Activated CD4-positive, CD25-positive, alpha-beta regulatory T cell treated with anti-CD3 and anti-CD28 coated beads, Interleukin-2, amount 50 U/mL, for 24 hours (primary cell): ENCODE measurements at regions not wholly inside any gene's neighbourhood (a gene's known extent, or its start where the extent isn't known, plus 50 kb on each side); places are given as distances from the start of the nearest gene placed in this dataset.

Experiments
- ATAC-seq, 2 donors: fragments of 150-1000 bp; cut with Tn5 transposase; one replicate each; pipeline ENCODE4 v1.10.0; 2021; ENCODE audit warnings: mild to moderate bottlenecking in 1 of 2, moderate library complexity in 1 of 2

DNA sequence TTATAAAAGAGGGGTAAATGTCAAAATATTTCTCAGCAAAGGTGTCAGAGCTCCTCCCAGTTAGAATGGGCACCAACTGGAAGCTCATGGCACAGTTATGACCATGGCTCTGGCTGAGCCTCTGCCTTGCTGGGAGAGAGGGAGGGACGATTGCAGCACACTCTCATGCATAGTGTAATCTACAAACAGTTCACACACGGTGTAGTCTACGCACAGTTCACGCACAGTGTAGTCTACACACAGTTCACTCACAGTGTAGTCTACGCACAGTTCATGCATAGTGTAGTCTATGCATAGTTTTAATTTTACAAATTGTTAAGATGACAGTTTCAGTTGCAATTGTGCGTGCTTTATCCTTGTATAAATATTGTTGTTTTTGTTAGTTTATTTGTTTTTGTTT is 1474.6 kb upstream of the TMEM132C start:
- ATAC-seq: no peak

DNA sequence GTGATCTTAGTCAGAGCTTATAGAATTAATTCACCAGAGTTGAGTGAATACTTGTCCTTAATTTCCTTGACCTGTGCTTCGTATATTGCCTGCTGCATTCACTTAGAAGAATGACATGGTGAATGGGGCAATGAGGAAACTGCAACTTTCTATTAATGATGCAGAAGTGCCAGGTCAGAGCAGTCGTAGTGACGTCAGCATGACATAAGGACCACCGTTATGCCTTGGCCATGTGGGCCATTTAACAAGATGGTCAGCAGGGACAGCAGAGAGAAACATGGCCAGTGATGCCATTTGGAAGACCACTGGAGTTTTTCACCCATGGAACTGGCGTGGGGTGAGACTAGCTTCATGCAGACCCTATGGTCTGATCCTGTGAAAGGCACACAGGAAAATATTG is 1469.4 kb upstream of the TMEM132C start:
- ATAC-seq: no peak

DNA sequence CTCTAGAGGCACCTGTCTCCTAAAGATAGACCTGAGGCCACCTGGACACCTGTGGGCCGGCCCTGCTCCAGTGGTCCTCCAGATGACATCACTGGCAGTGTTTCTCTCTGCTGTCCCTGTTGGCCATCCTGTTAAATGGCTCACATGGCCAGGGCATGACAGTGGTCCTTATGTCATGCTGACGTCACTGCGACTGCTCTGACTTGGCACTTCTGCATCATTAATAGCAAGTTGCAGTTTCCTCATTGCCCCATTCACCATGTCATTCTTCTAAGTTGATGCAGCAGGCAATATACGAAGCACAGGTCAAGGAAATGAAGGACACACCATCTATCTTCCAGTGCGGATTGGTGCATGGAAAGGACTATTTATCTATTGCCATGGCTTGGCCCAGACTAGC is 1468.5 kb upstream of the TMEM132C start:
- no peak for ATAC-seq

DNA sequence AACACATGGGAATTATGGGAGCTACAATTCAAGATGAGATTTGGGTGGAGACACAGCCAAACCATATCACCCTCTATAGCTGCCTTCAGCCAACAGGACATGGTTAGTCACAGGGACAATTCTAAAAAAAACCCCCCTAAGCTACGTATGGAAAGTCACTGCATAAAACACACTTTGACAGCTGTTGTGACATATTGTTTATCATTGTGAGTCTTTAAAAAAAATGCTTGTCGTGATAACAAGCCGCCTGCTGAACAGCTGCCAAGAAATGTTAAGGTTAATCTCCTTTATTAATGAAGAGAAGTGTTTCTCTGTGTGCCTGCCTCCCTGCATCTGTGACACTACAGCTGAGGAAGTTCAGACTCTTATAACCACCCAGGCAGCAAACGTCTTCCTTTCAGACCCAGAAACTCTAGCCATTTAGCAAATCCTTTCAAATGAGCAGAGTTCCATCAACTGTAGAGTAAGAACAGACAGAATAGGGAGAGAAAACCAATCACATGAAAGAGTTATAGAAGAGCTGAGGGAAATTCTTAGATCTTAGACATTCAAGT is 1459.6 kb upstream of the TMEM132C start:
- no peak for ATAC-seq

DNA sequence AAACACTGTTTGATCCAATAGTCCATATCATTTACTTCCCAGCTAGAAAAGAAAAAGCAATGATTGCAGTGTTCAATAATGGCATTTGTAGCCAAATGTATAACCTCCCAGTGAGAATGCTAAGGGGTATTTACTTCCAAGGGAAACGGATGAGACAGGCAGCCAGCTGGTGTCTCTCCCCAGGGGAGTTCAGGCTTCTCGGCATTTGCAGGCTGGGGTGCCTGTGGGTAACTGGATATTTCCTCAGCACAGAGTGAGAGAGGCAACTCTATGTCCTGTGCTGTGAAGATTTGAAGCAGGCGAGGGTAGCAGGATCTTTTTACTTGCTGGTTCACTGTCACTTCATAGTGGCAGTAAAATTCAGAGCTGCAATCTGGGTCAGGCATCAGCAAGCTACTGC is 1455.6 kb upstream of the TMEM132C start:
- ATAC-seq: no peak

DNA sequence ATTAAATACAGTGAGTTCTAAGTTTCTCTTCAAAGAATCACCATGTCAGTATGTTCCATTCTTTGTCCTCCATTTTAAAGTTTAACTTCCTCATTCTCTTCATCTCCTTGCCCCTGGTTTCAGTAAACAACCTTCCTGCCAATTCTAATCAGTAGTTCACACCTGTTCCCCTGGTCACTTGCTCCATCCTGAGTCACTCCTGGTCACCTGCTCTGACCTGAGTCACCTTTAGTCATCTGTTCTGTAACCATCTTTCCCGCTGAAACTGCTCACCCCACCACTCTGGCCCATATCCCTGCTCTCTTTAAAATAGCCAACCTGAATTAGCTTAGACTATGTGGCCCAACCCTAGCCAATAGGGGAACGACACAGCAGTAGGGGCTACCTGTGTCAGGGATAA is 1447.4 kb upstream of the TMEM132C start:
- ATAC-seq: no peak

DNA sequence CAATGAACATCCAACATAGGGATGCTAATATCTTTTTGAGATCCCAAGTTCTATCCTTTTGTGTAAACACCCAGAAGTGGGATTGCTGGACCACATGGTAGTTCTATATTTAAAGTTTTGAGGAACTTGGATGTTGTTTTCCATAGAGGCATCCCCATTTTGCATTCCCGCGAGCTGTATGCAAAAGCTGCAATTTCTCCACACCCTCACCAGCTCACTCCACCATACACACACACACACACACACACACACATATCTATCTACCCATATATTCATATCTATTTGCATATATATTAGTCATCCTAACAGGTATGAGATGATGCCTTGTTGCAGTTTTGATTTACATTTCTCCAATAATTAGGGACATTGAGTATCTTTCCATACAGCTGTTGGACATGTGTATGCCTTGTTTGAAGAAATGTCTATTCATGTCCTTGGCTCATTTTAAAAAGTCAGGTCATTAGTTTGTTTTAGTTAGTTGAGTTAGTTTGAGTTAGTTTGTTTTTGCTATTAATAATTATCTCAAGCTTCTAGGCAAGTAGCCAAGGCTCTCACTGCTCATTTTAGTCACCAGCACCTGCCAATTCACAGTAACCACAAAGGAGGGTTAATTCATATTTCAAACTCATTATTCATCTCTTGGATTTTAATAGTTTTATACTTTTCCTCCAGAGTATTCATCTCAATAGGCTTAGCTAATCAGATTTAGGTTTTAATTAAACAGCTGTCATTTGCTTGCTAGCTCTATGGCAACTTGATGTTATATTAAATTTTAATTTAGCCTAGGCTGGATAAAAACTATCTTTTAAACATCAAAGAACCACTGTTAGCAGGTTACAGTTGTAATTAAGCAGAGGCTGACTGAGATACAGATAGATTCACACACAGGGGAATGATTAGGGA is 1435.9 kb upstream of the TMEM132C start:
- no peak for ATAC-seq

DNA sequence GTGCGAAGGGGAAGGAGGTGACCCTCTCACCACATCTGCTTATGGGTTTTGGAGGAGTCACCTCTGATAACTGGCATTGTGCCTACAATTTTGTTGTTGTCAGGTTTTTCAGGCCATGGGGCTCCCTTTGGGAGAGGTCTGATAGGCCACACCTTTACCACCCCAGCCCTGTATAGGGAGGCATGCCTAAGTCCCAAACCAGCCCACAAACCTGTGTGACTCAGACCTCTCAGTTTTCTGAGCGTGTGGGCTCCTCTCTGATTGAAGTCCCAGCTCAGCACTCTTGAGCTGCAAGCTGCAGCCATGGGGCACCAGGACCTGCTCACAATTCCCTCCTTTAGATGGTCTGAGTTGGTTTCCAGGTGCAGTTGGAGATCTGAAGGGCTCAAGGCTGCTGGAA is 1429.3 kb upstream of the TMEM132C start:
- no peak for ATAC-seq

DNA sequence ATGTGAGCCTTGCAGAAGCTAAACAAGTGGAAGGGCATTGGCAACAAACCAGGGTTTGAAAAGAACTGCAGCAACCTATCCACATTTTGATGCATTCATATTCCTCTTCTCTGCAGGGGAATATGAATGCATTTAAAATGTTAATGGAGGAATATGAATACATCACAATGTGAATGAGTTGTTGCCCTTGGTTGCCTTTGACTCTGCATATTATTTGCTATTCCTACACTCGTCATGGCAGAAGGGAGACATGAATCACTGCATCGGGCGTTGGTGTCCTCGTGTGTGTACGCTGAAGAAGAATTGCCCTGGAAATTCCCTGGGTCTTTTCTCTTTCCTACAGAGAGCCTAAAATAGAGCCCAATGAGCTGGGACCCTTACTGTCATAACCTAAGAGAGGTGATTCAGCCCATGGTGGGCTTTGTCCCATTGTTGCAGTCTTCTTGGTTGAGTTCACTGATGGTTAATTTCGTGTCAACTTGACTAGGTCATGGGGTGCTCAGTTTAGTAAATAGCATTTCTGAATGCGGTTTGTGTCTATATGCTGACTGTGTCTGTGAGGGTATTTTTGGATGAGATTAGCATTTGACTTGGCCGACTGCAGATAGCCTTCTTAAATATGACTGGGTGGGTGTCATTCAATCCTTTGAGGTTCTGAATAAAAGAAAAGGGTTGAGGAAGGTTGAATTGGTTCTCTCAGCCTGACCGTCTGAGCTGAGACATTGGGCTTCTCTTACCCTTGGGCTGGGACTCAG is 1422.9 kb upstream of the TMEM132C start:
- no peak for ATAC-seq

DNA sequence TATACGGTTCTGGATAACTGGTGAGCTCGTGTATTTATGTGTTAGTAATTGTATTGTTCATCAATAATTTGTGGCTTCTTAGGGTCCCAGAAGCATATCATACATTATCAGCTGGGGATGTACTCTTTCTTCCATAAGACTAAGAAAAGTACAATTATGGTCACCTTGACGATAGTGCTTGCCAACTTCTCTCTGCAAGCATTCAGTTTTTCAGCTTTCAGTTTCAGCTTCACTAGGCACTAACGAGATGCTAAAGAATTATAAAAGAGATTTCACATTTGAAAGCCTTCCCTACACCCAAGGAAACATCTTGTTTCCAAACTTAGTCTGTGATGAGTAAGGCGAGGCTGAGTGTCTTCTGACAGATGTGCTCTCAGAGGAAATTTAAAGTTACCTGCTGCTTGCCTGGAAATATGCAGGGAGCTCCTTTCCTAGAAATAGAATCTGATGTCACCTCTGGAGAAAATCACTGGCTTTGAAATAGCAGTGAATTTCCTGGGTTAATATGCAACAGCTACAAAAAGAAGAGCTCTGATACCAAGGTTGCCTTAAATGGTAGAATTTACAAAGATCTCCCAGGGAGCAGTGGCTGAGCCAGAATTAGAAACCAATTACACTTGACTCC is 1419.9 kb upstream of the TMEM132C start:
- ATAC-seq: no peak

DNA sequence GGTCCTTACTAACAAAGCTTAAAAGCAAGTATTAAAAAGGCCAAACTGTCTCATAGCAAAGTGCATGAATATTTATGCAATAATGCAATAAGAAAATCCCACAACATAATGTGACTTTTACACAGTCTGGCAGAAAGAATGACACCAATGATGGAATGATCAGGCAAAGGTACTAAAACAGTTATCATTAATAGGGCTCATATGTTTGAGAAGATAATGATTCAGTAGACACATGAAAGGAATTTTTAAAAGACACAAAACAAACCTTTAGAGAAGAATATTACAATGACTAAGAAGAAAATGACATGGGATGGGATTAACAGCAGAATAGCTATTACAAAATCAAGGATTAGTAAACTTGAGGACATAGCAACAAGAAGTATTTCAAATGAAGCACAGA is 1411.2 kb upstream of the TMEM132C start:
- no peak for ATAC-seq

DNA sequence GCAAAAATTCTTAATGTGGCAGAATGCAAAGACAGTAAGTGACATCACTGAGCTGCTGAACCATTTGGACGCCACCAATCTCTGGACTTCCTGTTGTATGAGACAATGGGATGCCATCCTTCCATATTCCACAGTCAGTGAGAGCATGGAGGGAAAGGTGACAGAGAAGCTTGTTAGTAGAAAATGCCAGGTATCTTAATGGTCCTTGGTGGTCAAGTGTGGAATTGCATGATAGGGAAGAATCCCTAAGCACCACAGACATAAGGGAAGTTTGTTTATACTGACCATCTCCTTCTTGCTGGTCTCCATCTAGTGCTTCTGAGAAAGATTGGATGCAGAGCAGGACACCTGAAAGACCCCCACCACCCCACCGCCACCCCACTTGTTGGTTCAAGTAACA is 1410.0 kb upstream of the TMEM132C start:
- no peak for ATAC-seq

DNA sequence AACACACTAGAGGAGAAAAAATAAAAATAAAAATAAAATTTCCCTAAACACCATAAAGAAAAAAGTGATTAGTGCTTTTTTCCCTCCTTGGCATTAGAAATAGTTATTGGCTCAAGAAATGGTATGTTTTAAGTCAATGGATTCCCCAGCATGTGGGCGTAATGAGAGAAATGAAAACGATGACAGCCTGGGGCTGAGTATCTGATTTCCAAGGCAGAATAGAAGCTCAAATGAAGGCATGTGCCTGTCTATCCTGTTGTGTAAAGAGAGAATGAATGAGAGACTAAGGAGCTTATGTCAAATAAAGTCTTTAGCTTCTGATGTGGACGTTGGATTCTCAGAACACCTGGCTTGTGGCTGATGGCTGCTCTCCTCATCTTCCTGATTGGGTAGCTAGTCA is 1408.4 kb upstream of the TMEM132C start:
- no peak for ATAC-seq

DNA sequence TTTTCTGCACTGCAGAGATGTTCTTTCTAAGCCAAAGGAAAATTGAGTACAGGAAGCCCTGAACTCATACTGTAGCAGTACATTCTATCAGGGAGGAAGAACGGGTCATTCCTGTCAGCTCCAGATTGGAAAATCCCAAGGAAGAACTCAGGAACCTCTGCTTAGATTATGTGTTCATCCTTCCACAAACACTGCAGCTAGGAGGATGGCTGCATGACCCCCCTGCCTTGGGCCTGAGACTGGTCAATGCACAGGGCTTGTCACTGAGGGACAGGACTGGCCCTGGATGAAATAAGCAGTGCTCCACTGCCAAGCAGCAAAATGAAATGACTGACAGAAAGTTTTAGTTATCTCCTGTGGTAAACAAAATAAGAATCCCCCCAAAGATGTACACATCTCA is 1406.8 kb upstream of the TMEM132C start:
- ATAC-seq: no peak

DNA sequence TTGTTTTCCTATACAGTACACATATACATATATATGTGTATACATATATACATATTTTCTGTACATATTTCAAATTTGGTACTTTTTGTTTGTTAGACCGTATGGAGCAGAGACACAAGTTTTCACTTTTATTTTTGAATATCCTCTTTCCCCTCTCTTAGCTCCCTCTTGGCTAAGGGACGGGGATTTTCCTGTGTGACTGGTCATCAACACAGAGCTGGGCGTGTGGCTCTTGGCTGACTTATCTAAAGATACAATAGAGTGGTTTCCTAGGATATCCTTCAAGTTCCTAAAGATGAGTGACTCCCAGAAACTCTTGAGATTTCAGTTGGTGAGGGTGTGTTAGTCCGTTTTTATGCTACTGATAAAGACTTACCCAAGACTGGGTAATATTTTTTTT is 1404.5 kb upstream of the TMEM132C start:
- no peak for ATAC-seq

DNA sequence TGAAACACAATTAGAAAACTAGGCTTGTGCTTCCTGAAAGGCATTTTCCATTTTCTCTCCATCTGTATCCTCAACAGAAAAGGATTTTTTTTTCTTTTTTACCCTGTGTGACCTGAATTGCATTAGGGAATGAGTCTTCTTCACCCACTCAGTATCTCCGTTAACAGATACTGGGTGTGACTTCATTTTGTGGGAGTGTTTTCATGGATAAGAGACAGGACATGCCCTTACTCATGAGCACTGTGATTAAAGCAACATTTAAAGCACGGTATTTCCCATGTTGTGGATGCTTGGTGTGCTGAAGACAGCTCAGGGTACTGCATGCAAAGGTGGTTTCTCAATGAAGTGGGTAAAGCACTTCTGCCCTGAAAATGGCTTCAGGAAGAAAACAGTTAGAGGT is 1397.3 kb upstream of the TMEM132C start:
- no peak for ATAC-seq

DNA sequence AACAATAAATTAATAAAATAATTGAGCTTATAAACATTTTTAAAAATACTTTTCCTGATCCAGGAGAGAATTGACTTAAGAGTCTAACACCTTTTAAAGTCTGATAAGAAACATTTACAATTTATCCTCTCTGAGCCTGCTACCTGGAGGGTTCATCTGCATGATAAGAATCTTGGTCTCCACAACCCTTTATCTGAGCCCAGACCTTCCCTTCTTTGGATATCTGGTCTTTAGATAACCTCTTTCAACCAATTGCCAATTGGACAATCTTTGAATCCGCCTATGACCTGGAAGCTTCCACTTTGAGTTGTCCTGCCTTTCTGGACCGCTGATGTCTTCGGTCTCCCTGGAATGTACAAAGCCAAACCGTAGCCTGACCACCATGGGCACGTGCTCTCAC is 1393.3 kb upstream of the TMEM132C start:
- no peak for ATAC-seq

DNA sequence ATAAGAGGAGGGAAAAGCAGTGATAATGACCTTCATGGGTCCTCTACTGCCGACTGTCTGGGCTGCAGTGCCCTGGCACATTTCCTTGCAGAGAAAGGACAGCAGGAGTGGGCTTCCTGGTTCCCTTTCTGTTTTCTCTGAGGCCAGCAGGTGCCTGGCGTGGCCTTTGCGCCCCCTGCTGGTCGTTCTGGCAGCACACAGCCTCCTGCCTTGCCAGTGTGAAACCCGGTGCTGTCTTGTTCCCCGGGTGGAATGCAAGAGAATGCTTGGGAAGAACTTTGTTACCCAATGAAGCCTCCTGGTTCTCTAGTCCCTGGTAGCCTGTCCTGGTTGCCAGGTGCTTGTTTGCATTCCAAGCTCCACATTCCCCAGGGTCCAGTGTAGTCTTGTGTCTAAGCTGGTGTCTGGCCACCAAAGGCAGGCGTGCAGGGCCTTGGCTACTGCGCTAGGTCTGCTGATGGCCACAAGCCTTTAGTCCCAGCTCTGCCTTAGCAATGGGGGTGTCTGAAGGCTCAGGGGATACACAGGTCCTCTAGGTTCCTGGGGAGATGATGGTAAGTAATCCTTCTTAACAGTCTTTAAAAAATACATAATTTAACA is 1392.4 kb upstream of the TMEM132C start:
- peak in 1 of 2 donors; percentile 25 for ATAC-seq

DNA sequence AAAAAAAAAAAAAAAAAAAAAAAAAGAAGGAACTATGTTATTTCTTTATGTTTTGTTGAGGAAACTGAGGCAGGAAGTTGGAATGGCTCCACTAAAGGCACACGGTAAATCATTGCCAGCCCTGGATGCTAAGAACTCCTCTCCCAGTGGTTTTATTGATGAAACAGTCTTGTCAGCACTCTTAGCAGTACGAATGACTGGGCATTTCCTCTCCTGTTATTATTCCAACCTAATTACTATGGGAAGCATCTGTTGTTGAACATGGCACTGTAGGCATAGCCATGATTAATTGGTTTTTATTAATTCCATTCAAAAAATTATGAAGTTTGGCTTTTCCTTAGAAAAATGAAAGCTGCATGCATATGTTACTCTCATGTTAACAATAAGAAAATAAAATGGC is 1387.1 kb upstream of the TMEM132C start:
- ATAC-seq: no peak

DNA sequence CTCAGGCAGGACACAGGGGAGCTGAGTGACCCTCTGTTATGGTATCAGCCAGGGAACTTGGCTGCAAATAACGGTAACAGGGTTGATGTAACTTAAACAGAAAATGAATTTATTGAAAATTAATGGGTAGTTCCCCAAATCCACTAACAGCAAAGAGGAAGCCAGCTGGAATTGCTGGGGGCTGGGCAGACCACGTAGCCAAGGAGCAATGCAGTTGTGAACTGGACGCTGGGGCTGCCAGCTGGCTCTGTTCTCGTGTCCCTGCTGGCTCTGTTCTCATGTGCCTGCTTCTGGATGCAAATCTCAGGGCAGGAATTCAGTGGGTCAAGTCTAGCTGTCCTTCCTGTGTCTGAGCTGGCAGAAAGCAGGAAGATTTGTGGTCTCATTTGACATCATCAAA is 1383.3 kb upstream of the TMEM132C start:
- ATAC-seq: no peak

DNA sequence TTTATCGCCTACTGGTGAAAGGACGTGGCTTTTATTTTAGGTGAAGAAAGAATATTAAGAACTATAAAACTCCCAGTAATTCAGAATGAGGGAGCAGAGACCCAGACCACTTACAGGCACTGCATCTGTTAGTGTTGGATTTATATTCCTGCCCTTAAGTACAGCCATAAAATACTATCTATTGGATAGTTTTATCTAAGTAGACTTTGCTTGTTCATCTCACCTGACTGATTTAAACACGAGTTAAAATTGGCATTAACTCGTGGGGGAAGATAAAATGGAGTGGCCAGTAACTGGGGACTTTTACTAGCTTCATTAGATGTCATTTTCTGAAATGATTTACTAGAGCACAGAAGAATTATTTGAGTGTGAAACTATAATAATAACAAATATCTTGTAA is 1377.5 kb upstream of the TMEM132C start:
- ATAC-seq: no peak

DNA sequence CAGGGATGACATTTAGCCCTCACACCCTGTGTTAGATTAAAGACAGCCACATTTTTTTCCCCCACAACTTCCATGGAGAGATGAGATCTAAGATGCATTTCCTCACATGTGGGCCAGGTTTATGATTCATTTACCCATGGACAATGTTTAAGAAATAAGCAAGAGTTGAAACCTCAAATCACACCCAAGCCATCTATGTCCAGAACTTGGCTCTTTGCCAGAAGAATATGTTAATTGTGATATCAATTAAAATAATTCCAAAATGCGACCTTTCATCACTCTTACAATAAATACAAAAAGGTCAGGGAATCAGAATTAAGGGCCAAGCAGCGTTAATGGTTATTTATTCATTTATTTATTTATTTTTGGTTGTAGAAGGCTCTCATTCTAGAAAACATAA is 1376.9 kb upstream of the TMEM132C start:
- ATAC-seq: no peak

DNA sequence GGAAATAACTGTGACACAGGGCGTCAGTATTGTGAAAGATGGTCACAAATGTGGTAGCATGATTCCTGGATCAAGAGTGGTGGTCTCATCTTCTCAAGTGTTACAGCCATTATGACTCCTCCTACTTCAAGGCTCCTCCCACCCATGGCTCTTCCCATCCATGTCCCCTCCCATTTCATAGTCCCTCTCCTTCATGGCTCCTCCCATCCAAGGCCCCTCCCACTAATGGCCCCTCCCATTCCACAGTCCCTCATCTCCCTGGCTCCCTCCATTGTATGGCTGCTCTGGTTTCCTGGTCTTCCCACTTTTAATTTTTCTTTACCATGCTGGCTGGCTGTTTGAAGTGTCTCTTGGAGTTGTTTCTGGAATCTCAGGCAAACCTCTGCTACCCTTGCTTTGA is 1375.2 kb upstream of the TMEM132C start:
- no peak for ATAC-seq
